HCT116 (cell line): ENCODE measurements at regions not wholly inside any gene's neighbourhood (a gene's known extent, or its start where the extent isn't known, plus 50 kb on each side); places are given as distances from the start of the nearest gene placed in this dataset.

Experiments
- ATAC-seq: fragments of 200-7000 bp; cut with Tn5 transposase; 2 replicates; pipeline ENCODE4 v1.9.1; 2020; ENCODE audit warnings: mild to moderate bottlenecking, moderate library complexity
- BruUV-seq: library from RNA; stranded (reverse); fragments of 400-500 nt; replicated peaks from 2 replicates; lab custom pipeline; 2021; lab: Mats Ljungman, UMichigan
- CTCF ChIA-PET: fragments of 300-600 bp; sonication (Branson Sonifier 250); formaldehyde crosslinking; loops from one replicate; lab custom pipeline; 2021; ENCODE audit warnings: antibody characterized with exemption; lab: Charles Lee
- POLR2A ChIA-PET: fragments of 300-600, 350-600 bp; sonication (Branson Sonifier 250); formaldehyde crosslinking; loops from one replicate; lab custom pipeline; 2021; ENCODE audit warnings: antibody characterized with exemption; lab: Charles Lee
- RAD21 ChIA-PET, 2 experiments: fragments of 300-600 bp; sonication (Branson Sonifier 250); formaldehyde crosslinking; loops; one replicate each; lab custom pipeline; 2023; ENCODE audit warnings: low total read pairs in 2 of 2; ENCODE audit not compliant: uncharacterized antibody in 2 of 2, unreplicated experiment in 2 of 2, low non-redundant PET in 1 of 2; lab: Charles Lee
- DNase-seq: peaks from one replicate; pipeline ENCODE4 v3.0.0-alpha.2; 2010; ENCODE audit warnings: low read depth, low spot score
- H2AFZ ChIP-seq: fragments of 200-600 bp; shearing (Covaris generic), sonication (generic); 2 replicates; pipeline ENCODE4 v1.6.1; 2017; ENCODE audit warnings: low read depth, mixed run types, mixed read lengths, antibody characterized with exemption, low read length; ENCODE audit not compliant: poor library complexity, severe bottlenecking
- H3K27ac ChIP-seq: 2 replicates; pipeline ENCODE4 v1.5.1; 2012; ENCODE audit warnings: low read depth, low read length
- H3K27me3 ChIP-seq: fragments of 200-600 bp; sonication (generic); 2 replicates; pipeline ENCODE4 v1.6.1; 2016; ENCODE audit warnings: mixed run types, low read length, mixed read lengths; ENCODE audit not compliant: insufficient read depth
- H3K36me3 ChIP-seq, 2 experiments: fragments of 200-500 bp in 1 of 2; fragments of 200-600 bp in 1 of 2; sonication (Bioruptor generic) in 1 of 2; sonication (generic) in 1 of 2; 2 replicates each; pipeline versions ENCODE4 v1.5.1 to v1.6.1; 2014 to 2016; ENCODE audit warnings: low read length in 2 of 2, inconsistent platforms in 1 of 2, mixed read lengths in 1 of 2, mixed run types in 1 of 2; ENCODE audit not compliant: insufficient read depth in 2 of 2, control insufficient read depth in 1 of 2
- H3K4me1 ChIP-seq, 2 experiments: fragments of 200-600 bp in 1 of 2; sonication (generic) in 1 of 2; 2 replicates each; pipeline versions ENCODE4 v1.5.1 to v1.6.1; 2012 to 2017; ENCODE audit warnings: low read length in 2 of 2, inconsistent platforms in 1 of 2, mild to moderate bottlenecking in 1 of 2, mixed read lengths in 1 of 2, mixed run types in 1 of 2, moderate library complexity in 1 of 2; ENCODE audit not compliant: insufficient read depth in 2 of 2, control insufficient read depth in 1 of 2
- H3K4me2 ChIP-seq: fragments of 200-600 bp; sonication (generic); 2 replicates; pipeline ENCODE4 v1.6.1; 2017; ENCODE audit warnings: mixed run types, low read length, mixed read lengths
- H3K4me3 ChIP-seq, 2 experiments: fragments of 200-600 bp in 1 of 2; sonication (generic) in 1 of 2; replicated peaks in 1 of 2; 2 replicates each; pipeline ENCODE4 v1.5.1; 2011 to 2016; ENCODE audit warnings: low read length in 2 of 2, control low read depth in 1 of 2, low read depth in 1 of 2, mild to moderate bottlenecking in 1 of 2, mixed read lengths in 1 of 2, mixed run types in 1 of 2
- H3K79me2 ChIP-seq: fragments of 200-600 bp; sonication (generic); 2 replicates; pipeline ENCODE4 v1.6.1; 2017; ENCODE audit warnings: mild to moderate bottlenecking, mixed run types, low read length, moderate library complexity, mixed read lengths; ENCODE audit not compliant: insufficient read depth
- H3K9ac ChIP-seq: fragments of 200-600 bp; sonication (generic); 2 replicates; pipeline ENCODE4 v1.6.1; 2016; ENCODE audit warnings: low read length, mixed read lengths
- H3K9me2 ChIP-seq: fragments of 200-600 bp; sonication (generic), shearing (Covaris generic); 2 replicates; pipeline ENCODE4 v1.6.1; 2017; ENCODE audit warnings: mixed run types, mild to moderate bottlenecking, moderate library complexity; ENCODE audit not compliant: insufficient read depth
- H3K9me3 ChIP-seq, 2 experiments: fragments of 200-500 bp in 1 of 2; fragments of 200-600 bp in 1 of 2; sonication (Bioruptor generic) in 1 of 2; sonication (generic) in 1 of 2; 2 replicates each; pipeline ENCODE4 v1.6.1; 2014 to 2017; ENCODE audit warnings: low read length in 2 of 2, mixed read lengths in 2 of 2, inconsistent platforms in 1 of 2, low read depth in 1 of 2, mild to moderate bottlenecking in 1 of 2, mixed run types in 1 of 2, moderate library complexity in 1 of 2; ENCODE audit not compliant: control insufficient read depth in 1 of 2, insufficient read depth in 1 of 2
- H4K20me1 ChIP-seq: fragments of 200-600 bp; sonication (generic), shearing (Covaris generic); 2 replicates; pipeline ENCODE4 v1.6.1; 2017; ENCODE audit warnings: mixed run types, mild to moderate bottlenecking, moderate library complexity; ENCODE audit not compliant: insufficient read depth
- EGR1 ChIP-seq: IDR thresholded peaks from 2 replicates; pipeline ENCODE4 v1.6.1; 2012; ENCODE audit warnings: low read depth
- ELF1 ChIP-seq: IDR thresholded peaks from 2 replicates; pipeline ENCODE4 v1.6.1; 2012; ENCODE audit warnings: low read depth, borderline replicate concordance
- EZH2 ChIP-seq: fragments of 200-600 bp; sonication (generic); IDR thresholded peaks from 2 replicates; pipeline ENCODE4 v1.6.1; 2017; ENCODE audit warnings: antibody characterized with exemption, mixed run types
- FOSL1 ChIP-seq: IDR thresholded peaks from 2 replicates; pipeline ENCODE4 v1.6.1; 2012; ENCODE audit warnings: low read depth
- RAD21 ChIP-seq: IDR thresholded peaks from 2 replicates; pipeline ENCODE4 v1.6.1; 2012; ENCODE audit warnings: low read depth, mild to moderate bottlenecking
- REST ChIP-seq: IDR thresholded peaks from 2 replicates; pipeline ENCODE4 v1.6.1; 2012; ENCODE audit warnings: low read depth
- intact Hi-C: fragments of 100-400 bp; cut with micrococcal nuclease; formaldehyde crosslinking; loops from 2 replicates; pipeline ENCODE4 v1.10.0; 2022
- TF ChIP-seq, protein P1 (sequence below): IDR thresholded peaks from 2 replicates; pipeline ENCODE4 v1.6.1; 2011; ENCODE audit warnings: mild to moderate bottlenecking, low read length, moderate library complexity; ENCODE audit not compliant: insufficient replicate concordance; ENCODE audit errors: extremely low read depth

GRCh38 chr18:33831424-33831823 is 253.4 kb downstream of the ASXL3 start:
- Histone ChIP-seq H3K27ac (no peak overlapping the region), H3K9me3 (peaks cover 10 to 17% of the 10 kb centered on the region in 2 experiments; a peak in 3 of 4 replicates), H3K4me1 (no peaks in the 10 kb centered on the region), H4K20me1 (no peaks in the 10 kb centered on the region), H3K79me2 (no peaks in the 10 kb centered on the region), H3K9me2 (no peaks in the 10 kb centered on the region), H2AFZ (no peak overlapping the region), H3K36me3 (no peaks in the 10 kb centered on the region), H3K27me3 (no peaks in the 10 kb centered on the region), H3K4me2 (no peak overlapping the region), H3K4me3 (no peak overlapping the region), H3K9ac (no peak overlapping the region)
- DNase-seq (no peak), ATAC-seq (no peak)
- BruUV-seq = no TSS peak
- intact Hi-C loops = no loop called here
- ChIA-PET CTCF (no interaction called here), POLR2A (no interaction called here), RAD21 (no interaction called here)
- TF ChIP-seq RAD21 (no peak), EZH2 (no peak), FOSL1 (no peak), REST (no peak), ELF1 (no peak), EGR1 (no peak)
- TF ChIP-seq, protein P1, sequence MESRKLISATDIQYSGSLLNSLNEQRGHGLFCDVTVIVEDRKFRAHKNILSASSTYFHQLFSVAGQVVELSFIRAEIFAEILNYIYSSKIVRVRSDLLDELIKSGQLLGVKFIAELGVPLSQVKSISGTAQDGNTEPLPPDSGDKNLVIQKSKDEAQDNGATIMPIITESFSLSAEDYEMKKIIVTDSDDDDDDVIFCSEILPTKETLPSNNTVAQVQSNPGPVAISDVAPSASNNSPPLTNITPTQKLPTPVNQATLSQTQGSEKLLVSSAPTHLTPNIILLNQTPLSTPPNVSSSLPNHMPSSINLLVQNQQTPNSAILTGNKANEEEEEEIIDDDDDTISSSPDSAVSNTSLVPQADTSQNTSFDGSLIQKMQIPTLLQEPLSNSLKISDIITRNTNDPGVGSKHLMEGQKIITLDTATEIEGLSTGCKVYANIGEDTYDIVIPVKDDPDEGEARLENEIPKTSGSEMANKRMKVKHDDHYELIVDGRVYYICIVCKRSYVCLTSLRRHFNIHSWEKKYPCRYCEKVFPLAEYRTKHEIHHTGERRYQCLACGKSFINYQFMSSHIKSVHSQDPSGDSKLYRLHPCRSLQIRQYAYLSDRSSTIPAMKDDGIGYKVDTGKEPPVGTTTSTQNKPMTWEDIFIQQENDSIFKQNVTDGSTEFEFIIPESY = no peak
